ENCODE measurements at regions not wholly inside any gene's neighbourhood (a gene's known extent, or its start where the extent isn't known, plus 50 kb on each side); places are given as distances from the start of the nearest gene placed in this dataset.

- no peak overlapping the region for H3K27ac ChIP-seq
- WGBS, 10 experiments: 33 to 100% (median 86%) methylated on average over 1 of the region's 1 CpG; no CpG with 5 or more reads in 7 of the 10 experiments
- in situ Hi-C loops (cut with MboI; ENCODE audit: low pct_unique_long_range_greater_than_20kb in 2 of 9, low sequenced_read_pairs in 9 of 9, unreplicated experiment in 9 of 9): loop anchor here in 3 of 9 experiments (25.0 kb wide), 1 partner anchor 1336 kb away; the partner anchor contains the start of gene CCDC85A (in 3 of the 3)
- ATAC-seq (replicated peaks in 6 of 8): peak in 2 of 8 experiments; percentile 41 to 50
- H3K4me3 ChIP-seq: no peak overlapping the region
- H3K4me1 ChIP-seq (replicated peaks in 1 of 2): no peaks in the 10 kb centered on the region
These were observed 523.3 kb upstream of the VRK2 start for GRCh38 chr2:57523304-57523703.

DNA sequence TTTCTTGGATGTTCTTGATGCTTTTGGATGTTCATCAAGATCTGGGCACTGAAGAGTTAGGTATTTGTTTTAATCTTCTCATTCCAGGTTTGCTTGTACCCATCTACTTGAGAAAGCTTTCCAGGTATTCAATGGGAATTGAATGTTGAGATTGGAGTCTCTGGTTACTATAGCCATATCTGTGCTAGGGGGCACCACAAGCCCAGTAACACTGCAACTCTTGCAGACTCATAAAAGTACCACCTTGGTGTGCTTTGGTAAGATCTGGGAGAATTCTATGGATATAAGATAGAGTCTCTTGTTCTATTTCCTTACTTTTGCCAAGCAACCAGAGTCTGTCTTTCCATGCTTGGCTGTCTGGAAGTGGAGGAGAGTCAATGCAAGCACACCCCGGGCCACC is 518.9 kb upstream of the VRK2 start:
- 0 to 100% (median 33%) methylated on average over 1 of the region's 1 CpG; no CpG with 5 or more reads in 5 of the 10 experiments for WGBS, 10 experiments
- in situ Hi-C loops (cut with MboI; ENCODE audit: low pct_unique_long_range_greater_than_20kb in 2 of 9, low sequenced_read_pairs in 9 of 9, unreplicated experiment in 9 of 9): loop anchor here in 1 of 9 experiments (25.0 kb wide), 1 partner anchor 185 kb away; no protein-coding TSS in a partner anchor
- no peak for ATAC-seq (replicated peaks in 6 of 8)
- H3K27ac ChIP-seq: no peak overlapping the region
- H3K4me1 ChIP-seq (replicated peaks in 1 of 2): no peaks in the 10 kb centered on the region
- no peak overlapping the region for H3K4me3 ChIP-seq

GRCh38 chr2:57528499-57528898 is 518.1 kb upstream of the VRK2 start:
- ATAC-seq (replicated peaks in 6 of 8): no peak
- 62 to 90% (median 73%) methylated on average over 1 to 2 of the region's 3 CpGs; no CpG with 5 or more reads in 6 of the 10 experiments for WGBS, 10 experiments
- in situ Hi-C loops (cut with MboI; ENCODE audit: low pct_unique_long_range_greater_than_20kb in 2 of 9, low sequenced_read_pairs in 9 of 9, unreplicated experiment in 9 of 9): loop anchor here in 1 of 9 experiments (25.0 kb wide), 1 partner anchor 184 kb away; no protein-coding TSS in a partner anchor
- H3K27ac ChIP-seq: no peak overlapping the region
- H3K4me3 ChIP-seq: no peak overlapping the region
- no peaks in the 10 kb centered on the region for H3K4me1 ChIP-seq (replicated peaks in 1 of 2)

DNA sequence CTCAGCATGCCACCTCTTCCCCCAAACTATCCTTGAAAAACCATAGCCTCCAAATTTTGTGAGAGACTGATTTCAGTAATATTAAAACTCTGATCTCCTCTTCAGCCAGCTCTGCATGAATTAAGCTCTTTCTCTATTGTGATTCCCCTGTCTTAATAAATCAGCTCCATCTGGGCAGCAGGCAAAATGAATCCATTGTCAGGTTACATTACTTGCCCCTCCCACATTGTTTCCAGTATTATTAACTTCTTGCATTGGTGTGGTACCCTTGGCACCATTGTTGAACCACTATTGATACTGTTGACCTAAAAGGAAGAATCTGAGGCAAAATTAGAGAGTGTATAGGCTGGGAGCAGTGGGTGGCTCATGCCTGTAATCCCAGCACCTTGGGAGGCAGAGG is 512.2 kb upstream of the VRK2 start:
- in situ Hi-C loops (cut with MboI; ENCODE audit: low pct_unique_long_range_greater_than_20kb in 2 of 9, low sequenced_read_pairs in 9 of 9, unreplicated experiment in 9 of 9): loop anchor here in 1 of 9 experiments (25.0 kb wide), 1 partner anchor 178 kb away; no protein-coding TSS in a partner anchor
- no peak overlapping the region for H3K27ac ChIP-seq

DNA sequence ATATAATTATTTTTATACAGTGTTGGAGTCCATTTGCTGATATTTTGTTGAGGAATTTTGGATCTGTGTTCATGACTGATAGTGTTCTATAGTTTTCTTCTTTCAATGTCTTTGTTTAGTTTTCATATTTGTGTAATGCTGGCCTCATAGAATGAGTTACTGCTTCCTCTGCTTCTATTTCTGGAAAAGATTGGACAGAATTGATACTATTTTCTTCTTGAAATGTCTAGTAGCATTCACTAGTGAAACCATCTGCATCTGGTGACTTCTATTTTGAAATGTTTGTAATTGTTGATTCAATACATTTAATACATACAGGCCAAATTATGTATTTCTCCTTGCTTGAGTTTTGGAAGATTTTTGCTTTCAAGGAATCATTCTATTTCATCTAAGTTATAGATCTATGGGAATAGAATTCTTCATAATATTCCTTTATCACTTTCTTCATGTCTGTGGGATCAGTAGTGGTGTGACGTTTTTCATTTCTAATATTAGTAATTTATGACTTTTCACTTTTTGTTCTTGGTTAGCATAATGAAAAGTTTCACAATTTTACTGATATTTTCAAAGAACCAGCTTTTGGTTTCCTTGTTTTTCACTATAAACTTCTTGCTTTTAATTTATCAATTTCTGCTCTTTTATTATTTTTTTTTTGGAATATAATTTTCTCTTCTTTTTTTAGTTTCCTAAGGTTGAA is 509.9 kb upstream of the VRK2 start:
- ATAC-seq (replicated peaks in 6 of 8): no peak
- 16 to 86% methylated on average over 1 of the region's 1 CpG; no CpG with 5 or more reads in 8 of the 10 experiments for WGBS, 10 experiments
- Histone ChIP-seq H3K4me3 (no peak overlapping the region), H3K27ac (no peak overlapping the region), H3K4me1 (replicated peaks in 1 of 2) (peaks cover 0 to 3% of the 10 kb centered on the region in 2 donors)
- in situ Hi-C loops (cut with MboI; ENCODE audit: low pct_unique_long_range_greater_than_20kb in 2 of 9, low sequenced_read_pairs in 9 of 9, unreplicated experiment in 9 of 9): loop anchor here in 1 of 9 experiments (25.0 kb wide), 1 partner anchor 176 kb away; no protein-coding TSS in a partner anchor

More for the DNA sequence above, 512.2 kb upstream of the VRK2 start:
- Histone ChIP-seq H3K4me3 (no peak overlapping the region), H3K4me1 (replicated peaks in 1 of 2) (peaks cover 0 to 3% of the 10 kb centered on the region in 2 donors)
- peak in 3 of 8 experiments; percentile 21 to 67 (median 53) for ATAC-seq (replicated peaks in 6 of 8)

GRCh38 chr2:57539761-57540160 is 506.8 kb upstream of the VRK2 start:
- 0 to 84% (median 74%) methylated on average over 1 to 3 of the region's 3 CpGs for WGBS, 10 experiments
- ATAC-seq (replicated peaks in 6 of 8): peak in 1 of 8 experiments; percentile 53
- in situ Hi-C loops (cut with MboI; ENCODE audit: low pct_unique_long_range_greater_than_20kb in 2 of 9, low sequenced_read_pairs in 9 of 9, unreplicated experiment in 9 of 9): loop anchor here in 1 of 9 experiments (25.0 kb wide), 1 partner anchor 173 kb away; no protein-coding TSS in a partner anchor
- no peak overlapping the region for H3K27ac ChIP-seq
- H3K4me1 ChIP-seq (replicated peaks in 1 of 2): no peaks in the 10 kb centered on the region
- H3K4me3 ChIP-seq: no peak overlapping the region

- H3K4me3 ChIP-seq: no peak overlapping the region
- WGBS, 10 experiments: 8 to 100% (median 75%) methylated on average over 1 to 2 of the region's 2 CpGs; no CpG with 5 or more reads in 1 of the 10 experiments
- no peaks in the 10 kb centered on the region for H3K4me1 ChIP-seq (replicated peaks in 1 of 2)
- H3K27ac ChIP-seq: no peak overlapping the region
- no peak for ATAC-seq (replicated peaks in 6 of 8)
- in situ Hi-C loops (cut with MboI; ENCODE audit: low pct_unique_long_range_greater_than_20kb in 2 of 9, low sequenced_read_pairs in 9 of 9, unreplicated experiment in 9 of 9): loop anchor here in 1 of 9 experiments (25.0 kb wide), 1 partner anchor 170 kb away; no protein-coding TSS in a partner anchor
These were observed 504.5 kb upstream of the VRK2 start for GRCh38 chr2:57542081-57542480.

DNA sequence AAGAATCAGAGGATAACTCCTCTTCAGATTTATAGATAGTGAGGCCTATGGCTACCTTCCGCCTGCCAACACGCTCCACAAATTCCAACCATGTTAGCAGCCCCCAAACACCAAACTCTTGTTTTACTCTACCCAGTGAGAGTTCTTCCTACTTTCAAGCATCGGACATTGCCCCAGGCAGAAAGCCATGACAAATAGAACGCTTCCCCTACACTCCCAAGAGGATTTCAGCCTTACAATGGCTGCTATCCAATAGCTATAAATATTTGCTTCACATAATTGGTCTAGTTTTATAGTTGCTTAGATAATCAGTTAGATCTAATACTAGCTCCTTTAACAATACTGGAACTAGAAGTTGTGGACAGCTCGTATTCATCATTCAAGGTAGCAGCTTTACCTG is 503.4 kb upstream of the VRK2 start:
- 29 to 100% (median 80%) methylated on average over 1 to 5 of the region's 5 CpGs; no CpG with 5 or more reads in 1 of the 10 experiments for WGBS, 10 experiments
- no peaks in the 10 kb centered on the region for H3K4me1 ChIP-seq (replicated peaks in 1 of 2)
- no peak overlapping the region for H3K4me3 ChIP-seq
- no peak for ATAC-seq (replicated peaks in 6 of 8)
- in situ Hi-C loops (cut with MboI; ENCODE audit: low pct_unique_long_range_greater_than_20kb in 2 of 9, low sequenced_read_pairs in 9 of 9, unreplicated experiment in 9 of 9): loop anchor here in 1 of 9 experiments (25.0 kb wide), 1 partner anchor 169 kb away; no protein-coding TSS in a partner anchor
- no peak overlapping the region for H3K27ac ChIP-seq

GRCh38 chr2:57544624-57545023 is 502.0 kb upstream of the VRK2 start:
- H3K27ac ChIP-seq: no peak overlapping the region
- in situ Hi-C loops (cut with MboI; ENCODE audit: low pct_unique_long_range_greater_than_20kb in 2 of 9, low sequenced_read_pairs in 9 of 9, unreplicated experiment in 9 of 9): loop anchor here in 1 of 9 experiments (25.0 kb wide), 1 partner anchor 168 kb away; no protein-coding TSS in a partner anchor

GRCh38 chr2:57546478-57546877 is 500.1 kb upstream of the VRK2 start:
- in situ Hi-C loops (cut with MboI; ENCODE audit: low pct_unique_long_range_greater_than_20kb in 2 of 9, low sequenced_read_pairs in 9 of 9, unreplicated experiment in 9 of 9): loop anchor here in 1 of 9 experiments (25.0 kb wide), 1 partner anchor 166 kb away; no protein-coding TSS in a partner anchor
- Histone ChIP-seq H3K4me3 (no peak overlapping the region), H3K27ac (no peak overlapping the region), H3K4me1 (replicated peaks in 1 of 2) (no peaks in the 10 kb centered on the region)
- ATAC-seq (replicated peaks in 6 of 8): no peak

More at GRCh38 chr2:57544624-57545023, 502.0 kb upstream of the VRK2 start:
- ATAC-seq (replicated peaks in 6 of 8): peak in 1 of 8 experiments; percentile 81
- Histone ChIP-seq H3K4me1 (replicated peaks in 1 of 2) (no peaks in the 10 kb centered on the region), H3K4me3 (no peak overlapping the region)

GRCh38 chr2:57549642-57550102 is 496.9 kb upstream of the VRK2 start:
- in situ Hi-C loops (cut with MboI; ENCODE audit: low pct_unique_long_range_greater_than_20kb in 2 of 9, low sequenced_read_pairs in 9 of 9, unreplicated experiment in 9 of 9): loop anchor here in 2 of 9 experiments (25.0 kb wide), 2 partner anchors 138 to 163 kb away; no protein-coding TSS in a partner anchor
- peak in 3 of 8 experiments; percentile 68 to 77 (median 71) for ATAC-seq (replicated peaks in 6 of 8)
- WGBS, 10 experiments: 0 to 86% (median 65%) methylated on average over 2 to 5 of the region's 5 CpGs; no CpG with 5 or more reads in 1 of the 10 experiments

DNA sequence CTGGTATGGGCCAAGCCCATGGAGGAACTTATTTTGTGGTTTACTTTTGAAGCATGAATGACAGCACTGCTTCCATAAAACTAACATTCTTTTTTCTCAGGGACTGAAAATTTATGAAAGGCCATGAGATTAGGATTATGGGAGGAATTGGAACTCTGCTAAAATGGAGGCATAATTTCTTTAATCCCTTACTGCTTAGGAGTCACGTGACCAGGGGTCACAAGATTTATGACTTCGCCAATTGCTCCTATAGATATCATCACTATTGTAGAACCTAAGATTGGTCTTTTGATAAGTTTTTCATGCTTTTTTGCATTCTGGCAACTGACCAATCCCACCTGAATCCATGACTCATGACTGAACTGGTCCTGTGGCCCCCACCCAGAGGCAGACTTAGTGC is 495.7 kb upstream of the VRK2 start:
- Histone ChIP-seq H3K4me1 (replicated peaks in 1 of 2) (peaks cover 4 to 8% of the 10 kb centered on the region in 2 donors), H3K27ac (no peak overlapping the region), H3K4me3 (no peak overlapping the region)
- WGBS, 10 experiments: 0 to 83% (median 40%) methylated on average over 1 to 2 of the region's 2 CpGs; no CpG with 5 or more reads in 1 of the 10 experiments
- in situ Hi-C loops (cut with MboI; ENCODE audit: low pct_unique_long_range_greater_than_20kb in 2 of 9, low sequenced_read_pairs in 9 of 9, unreplicated experiment in 9 of 9): loop anchor here in 1 of 9 experiments (25.0 kb wide), 1 partner anchor 136 kb away; no protein-coding TSS in a partner anchor
- ATAC-seq (replicated peaks in 6 of 8): no peak

More at GRCh38 chr2:57549642-57550102, 496.9 kb upstream of the VRK2 start:
- Histone ChIP-seq H3K4me3 (no peak overlapping the region), H3K27ac (no peak overlapping the region), H3K4me1 (replicated peaks in 1 of 2) (peaks cover 1 to 7% of the 10 kb centered on the region in 2 donors)

DNA sequence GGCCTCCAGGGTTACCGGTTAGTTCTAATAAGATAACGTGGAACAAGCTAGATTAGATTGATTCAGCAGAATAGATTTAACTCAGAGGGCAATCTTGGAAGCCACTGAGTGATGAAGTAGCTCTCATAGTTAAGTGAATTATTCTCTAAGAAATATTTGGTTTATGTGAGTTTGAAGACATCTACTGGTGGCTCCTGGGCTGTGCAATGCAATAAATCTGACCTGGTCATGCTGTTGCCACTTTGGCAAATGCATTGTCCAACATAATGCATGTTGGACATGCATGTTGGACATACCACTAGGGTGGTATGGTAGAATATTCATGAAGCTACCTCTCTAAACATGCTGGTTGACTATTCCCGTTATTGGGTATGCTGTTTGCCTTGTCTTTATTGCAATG is 493.7 kb upstream of the VRK2 start:
- H3K27ac ChIP-seq: no peak overlapping the region
- no peak overlapping the region for H3K4me3 ChIP-seq
- in situ Hi-C loops (cut with MboI; ENCODE audit: low pct_unique_long_range_greater_than_20kb in 2 of 9, low sequenced_read_pairs in 9 of 9, unreplicated experiment in 9 of 9): loop anchor here in 1 of 9 experiments (25.0 kb wide), 1 partner anchor 134 kb away; no protein-coding TSS in a partner anchor
- 33 to 100% (median 89%) methylated on average over 1 to 3 of the region's 3 CpGs; no CpG with 5 or more reads in 1 of the 10 experiments for WGBS, 10 experiments
- H3K4me1 ChIP-seq (replicated peaks in 1 of 2): peaks cover 4 to 8% of the 10 kb centered on the region in 2 donors
- no peak for ATAC-seq (replicated peaks in 6 of 8)
